Uterus (tissue), 2 donors: ENCODE measurements at regions not wholly inside any gene's neighbourhood (a gene's known extent, or its start where the extent isn't known, plus 50 kb on each side); places are given as distances from the start of the nearest gene placed in this dataset.

Experiments
- POLR2A ChIP-seq, 2 donors: fragments of 450-650 bp; IDR thresholded peaks; one replicate each; pipeline ENCODE4 v1.6.1; 2016; ENCODE audit warnings: antibody characterized with exemption in 2 of 2, mild to moderate bottlenecking in 1 of 2, moderate library complexity in 1 of 2
- TF ChIP-seq, protein P1 (sequence below), 4 experiments: fragments of 200-600 bp in 2 of 4; fragments of 450-650 bp in 2 of 4; sonication (generic) in 2 of 4; IDR thresholded peaks; one replicate each; pipeline ENCODE4 v1.5.1; 2016 to 2019; ENCODE audit warnings: antibody characterized with exemption in 4 of 4, mild to moderate bottlenecking in 2 of 4, moderate library complexity in 1 of 4

DNA sequence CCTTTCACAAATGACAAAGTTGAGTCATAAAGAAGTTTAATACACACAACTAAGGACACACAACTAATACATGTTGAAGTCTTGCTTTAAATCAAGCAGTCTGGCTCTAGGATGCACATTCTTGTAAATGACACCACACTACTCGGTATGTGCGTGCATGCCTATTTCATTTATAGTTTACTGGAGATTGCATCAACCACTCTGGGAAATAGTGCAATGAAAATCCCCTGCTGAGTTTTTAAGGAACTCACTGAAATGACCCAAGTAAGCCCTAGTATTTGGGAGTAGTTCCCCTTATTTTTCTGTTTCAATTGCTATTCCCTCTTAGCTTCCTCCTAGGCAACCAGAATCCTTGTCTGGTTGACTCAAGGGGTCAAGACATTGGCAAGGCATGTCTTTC lies 160.2 kb upstream of the LARGE1 start:
- TF ChIP-seq, protein P1, sequence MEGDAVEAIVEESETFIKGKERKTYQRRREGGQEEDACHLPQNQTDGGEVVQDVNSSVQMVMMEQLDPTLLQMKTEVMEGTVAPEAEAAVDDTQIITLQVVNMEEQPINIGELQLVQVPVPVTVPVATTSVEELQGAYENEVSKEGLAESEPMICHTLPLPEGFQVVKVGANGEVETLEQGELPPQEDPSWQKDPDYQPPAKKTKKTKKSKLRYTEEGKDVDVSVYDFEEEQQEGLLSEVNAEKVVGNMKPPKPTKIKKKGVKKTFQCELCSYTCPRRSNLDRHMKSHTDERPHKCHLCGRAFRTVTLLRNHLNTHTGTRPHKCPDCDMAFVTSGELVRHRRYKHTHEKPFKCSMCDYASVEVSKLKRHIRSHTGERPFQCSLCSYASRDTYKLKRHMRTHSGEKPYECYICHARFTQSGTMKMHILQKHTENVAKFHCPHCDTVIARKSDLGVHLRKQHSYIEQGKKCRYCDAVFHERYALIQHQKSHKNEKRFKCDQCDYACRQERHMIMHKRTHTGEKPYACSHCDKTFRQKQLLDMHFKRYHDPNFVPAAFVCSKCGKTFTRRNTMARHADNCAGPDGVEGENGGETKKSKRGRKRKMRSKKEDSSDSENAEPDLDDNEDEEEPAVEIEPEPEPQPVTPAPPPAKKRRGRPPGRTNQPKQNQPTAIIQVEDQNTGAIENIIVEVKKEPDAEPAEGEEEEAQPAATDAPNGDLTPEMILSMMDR (IDR thresholded peaks at IDR 0.05) = no peak
- no peak for TF ChIP-seq POLR2A (IDR thresholded peaks at IDR 0.05)
